ENCODE measurements at regions not wholly inside any gene's neighbourhood (a gene's known extent, or its start where the extent isn't known, plus 50 kb on each side); places are given as distances from the start of the nearest gene placed in this dataset.

GRCh38 chr21:27823652-27824201, 856.8 kb upstream of the ADAMTS5 start (continued):
- TF ChIP-seq EZH2 (IDR thresholded peaks at IDR 0.05; ENCODE audit: low read depth, unreplicated experiment) (no peak), ZNF331 (CRISPR knock-in tag; IDR thresholded peaks at IDR 0.05; ENCODE audit: low read depth) (no peak), ZNF114 (CRISPR knock-in tag; IDR thresholded peaks at IDR 0.05) (no peak), JUNB (IDR thresholded peaks at IDR 0.05; ENCODE audit: unreplicated experiment) (no peak), CTCF (conservative IDR thresholded peaks at IDR 0.05; ENCODE audit: low read depth in 2 of 2) (no peak), STAT1 (IDR thresholded peaks at IDR 0.05; ENCODE audit: unreplicated experiment) (no peak)

- no peak overlapping the region for H3K27ac ChIP-seq (ENCODE audit: low read depth)
- H3K27me3 Mint-ChIP-seq (ENCODE audit: insufficient read depth, low read depth, poor library complexity) = no peaks in the 10 kb centered on the region
- H3K4me1 Mint-ChIP-seq = no peaks in the 10 kb centered on the region
- H3K4me3 ChIP-seq = no peak overlapping the region
- TF ChIP-seq EZH2 (IDR thresholded peaks at IDR 0.05; ENCODE audit: low read depth, unreplicated experiment) (no peak), ZNF331 (CRISPR knock-in tag; IDR thresholded peaks at IDR 0.05; ENCODE audit: low read depth) (no peak), NANOG (IDR thresholded peaks at IDR 0.05; ENCODE audit: borderline replicate concordance) (no peak), REST (IDR thresholded peaks at IDR 0.05; ENCODE audit: unreplicated experiment) (no peak), ETS1 (IDR thresholded peaks at IDR 0.05) (no peak), ZNF114 (CRISPR knock-in tag; IDR thresholded peaks at IDR 0.05) (no peak), JUNB (IDR thresholded peaks at IDR 0.05; ENCODE audit: unreplicated experiment) (no peak), ZNF462 (CRISPR knock-in tag; IDR thresholded peaks at IDR 0.05) (no peak), STAT1 (IDR thresholded peaks at IDR 0.05; ENCODE audit: unreplicated experiment) (no peak), CREB1 (CRISPR knock-in tag; IDR thresholded peaks at IDR 0.05; ENCODE audit: low read depth) (no peak)
- H3K79me2 ChIP-seq (replicated peaks; ENCODE audit: insufficient read depth) = no peaks in the 10 kb centered on the region
- H3K36me3 Mint-ChIP-seq (ENCODE audit: low read depth) = no peaks in the 10 kb centered on the region
- DNase-seq (ENCODE audit: low spot score) (no peak), ATAC-seq (no peak)
- no peak overlapping the region for H3K4me3 Mint-ChIP-seq
- H3K9me2 ChIP-seq (ENCODE audit: insufficient read depth) = no peaks in the 10 kb centered on the region
- no peaks in the 10 kb centered on the region for H3K36me3 ChIP-seq (ENCODE audit: insufficient read depth)
- H3K27me3 ChIP-seq (ENCODE audit: insufficient read depth) = no peaks in the 10 kb centered on the region
- no peak overlapping the region for H3K4me2 ChIP-seq
- H3K9me3 Mint-ChIP-seq = no peaks in the 10 kb centered on the region
- H3K27ac Mint-ChIP-seq = no peak overlapping the region
- H2AFZ ChIP-seq = no peak overlapping the region
- no peaks in the 10 kb centered on the region for H3K4me1 ChIP-seq (ENCODE audit: insufficient read depth)
- no peaks in the 10 kb centered on the region for H4K20me1 ChIP-seq (replicated peaks; ENCODE audit: insufficient read depth)
- no peaks in the 10 kb centered on the region for H3F3A ChIP-seq (replicated peaks; ENCODE audit: low read depth)
These were observed 853.5 kb upstream of the ADAMTS5 start for GRCh38 chr21:27820342-27820741.

Data from GM23338 (cell line).